ENCODE measurements at regions not wholly inside any gene's neighbourhood (a gene's known extent, or its start where the extent isn't known, plus 50 kb on each side); places are given as distances from the start of the nearest gene placed in this dataset.
A peak's percentile ranks its signal among the peaks of the same experiment; 100 is the strongest.
"Not testable (repeated sequence)": the region's sequence is repeated elsewhere in the genome, so short reads cannot be mapped to it uniquely, and the experiment has no call there.

DNA sequence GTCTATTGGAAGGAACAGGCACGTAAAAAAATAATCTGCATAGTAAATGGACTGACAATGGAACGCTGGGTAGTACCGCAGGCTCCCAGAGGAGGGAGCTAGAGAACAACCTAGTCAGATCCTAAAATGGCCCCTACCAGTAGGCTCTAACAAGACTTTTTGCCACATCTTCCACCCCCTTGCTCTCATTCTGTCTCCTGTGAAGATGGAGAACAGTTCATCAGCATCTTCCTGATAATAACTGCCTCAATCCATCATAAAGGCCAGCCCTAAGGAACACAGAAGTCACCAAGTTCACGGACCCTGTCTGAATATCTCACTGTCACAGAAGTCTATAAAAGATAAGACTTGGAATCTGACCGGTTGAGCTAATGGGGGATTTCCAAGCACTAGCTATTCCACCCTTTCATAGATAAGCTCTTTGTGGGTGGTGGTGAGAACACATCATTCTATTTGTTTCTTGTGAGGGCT is 133.4 kb downstream of the SLC1A3 start:
- DNase-seq (ENCODE audit: extremely low read depth, low read depth): peak; percentile 45
- peak; percentile 86 for TF ChIP-seq CTCF (IDR thresholded peaks at IDR 0.05; ENCODE audit: low read depth, low read length, missing control alignments)
- no peak overlapping the region for H3K4me3 ChIP-seq (replicated peaks; ENCODE audit: low read depth, low read length)

DNA sequence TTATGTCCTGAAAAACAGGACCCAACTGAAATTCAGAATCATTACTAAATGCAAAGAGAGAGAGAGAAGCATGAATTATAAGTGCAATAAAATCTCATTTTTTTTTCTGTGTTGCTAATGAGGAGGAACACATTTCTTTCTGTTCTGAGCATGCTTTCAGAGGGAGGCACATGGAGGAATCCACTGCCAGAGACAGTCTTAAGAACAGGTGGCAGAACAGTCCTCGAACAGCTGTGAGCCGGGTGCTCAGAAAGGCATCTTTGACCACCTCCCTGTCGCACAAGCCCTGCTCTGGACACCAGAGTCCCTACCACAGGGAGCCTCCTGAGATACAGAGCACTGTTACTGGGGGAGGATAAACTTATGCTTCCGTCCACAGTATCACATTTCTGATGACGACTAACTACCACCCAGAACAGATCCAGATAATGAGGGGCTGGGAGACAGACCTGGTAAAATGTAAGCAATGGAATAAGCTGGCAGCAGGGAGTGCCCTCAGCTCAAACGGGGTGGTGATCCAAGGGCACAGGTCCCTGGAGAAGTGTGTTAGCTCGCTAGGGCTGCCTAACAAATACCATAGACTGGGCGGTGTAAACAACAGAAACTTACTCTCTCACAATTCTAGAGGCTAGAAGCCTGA is 134.0 kb downstream of the SLC1A3 start:
- no peak for TF ChIP-seq CTCF (IDR thresholded peaks at IDR 0.05; ENCODE audit: low read depth, low read length, missing control alignments)
- DNase-seq (ENCODE audit: extremely low read depth, low read depth): no peak
- H3K4me3 ChIP-seq (replicated peaks; ENCODE audit: low read depth, low read length): no peak overlapping the region

- TF ChIP-seq CTCF (IDR thresholded peaks at IDR 0.05; ENCODE audit: low read depth, low read length, missing control alignments): no peak
- no peak for DNase-seq (ENCODE audit: extremely low read depth, low read depth)
- H3K4me3 ChIP-seq (replicated peaks; ENCODE audit: low read depth, low read length): no peak overlapping the region
Observed at GRCh38 chr5:36741128-36741527, 134.7 kb downstream of the SLC1A3 start.

GRCh38 chr5:36743891-36744772 is 132.4 kb upstream of the NIPBL start:
- TF ChIP-seq CTCF (IDR thresholded peaks at IDR 0.05; ENCODE audit: low read depth, low read length, missing control alignments): peak; percentile 65
- DNase-seq (ENCODE audit: extremely low read depth, low read depth): peak; percentile 31

DNA sequence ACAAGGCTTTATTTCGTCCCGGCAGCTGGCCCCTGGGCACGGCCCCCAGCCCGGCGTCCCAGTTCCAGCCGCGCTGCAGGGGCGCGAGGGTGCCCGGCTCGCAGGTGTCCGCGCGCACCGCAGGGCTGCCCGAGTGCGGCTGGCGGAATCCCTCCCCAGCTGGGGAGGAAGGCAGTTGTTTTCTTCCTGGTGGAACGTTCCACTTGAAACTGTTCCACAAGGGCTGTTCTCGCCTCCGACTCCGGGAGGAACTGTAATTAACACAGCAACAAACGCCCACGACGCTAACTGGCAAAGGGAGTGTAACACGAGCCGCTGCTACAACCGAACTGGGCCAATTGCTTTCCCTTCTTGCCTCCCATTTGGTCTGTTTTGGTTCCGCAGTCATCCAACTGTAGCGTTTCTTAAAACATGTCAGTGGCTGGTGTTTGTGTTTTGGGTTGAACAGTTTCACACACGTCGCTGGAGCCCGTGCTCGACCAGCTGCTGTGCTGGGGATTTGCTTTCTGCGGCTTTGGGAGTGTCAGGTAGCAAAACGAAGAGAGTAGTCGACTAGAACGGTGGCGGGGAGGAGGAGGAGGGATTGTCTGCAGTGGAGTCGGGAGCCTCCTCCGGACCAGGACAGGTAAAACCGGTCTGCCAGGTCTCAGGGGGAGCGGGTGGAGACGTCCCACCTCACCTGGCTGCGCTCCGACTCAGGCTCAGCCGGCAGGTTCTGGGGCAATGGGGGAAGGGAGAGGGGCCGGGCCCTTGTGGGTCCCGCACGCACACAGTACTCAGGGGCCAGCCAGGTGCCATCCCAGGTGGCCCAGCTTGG is 131.6 kb upstream of the NIPBL start:
- TF ChIP-seq CTCF (IDR thresholded peaks at IDR 0.05; ENCODE audit: low read depth, low read length, missing control alignments): no peak
- peak overlapping the region; percentile 51 for H3K4me3 ChIP-seq (replicated peaks; ENCODE audit: low read depth, low read length)
- no peak for DNase-seq (ENCODE audit: extremely low read depth, low read depth)

More at GRCh38 chr5:36743891-36744772, 132.4 kb upstream of the NIPBL start:
- peak overlapping the region; percentile 51 for H3K4me3 ChIP-seq (replicated peaks; ENCODE audit: low read depth, low read length)

DNA sequence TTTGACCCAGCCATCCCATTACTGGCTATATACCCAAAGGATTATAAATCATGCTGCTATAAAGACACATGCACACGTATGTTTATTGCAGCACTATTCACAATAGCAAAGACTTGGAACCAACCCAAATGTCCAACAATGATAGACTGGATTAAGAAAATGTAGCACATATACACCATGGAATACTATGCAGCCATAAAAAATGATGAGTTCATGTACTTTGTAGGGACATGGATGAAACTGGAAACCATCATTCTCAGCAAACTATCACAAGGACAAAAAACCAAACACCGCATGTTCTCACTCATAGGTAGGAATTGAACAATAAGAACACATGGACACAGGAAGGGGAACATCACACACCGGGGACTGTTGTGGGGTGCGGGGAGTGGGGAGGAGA is 128.8 kb upstream of the NIPBL start:
- H3K4me3 ChIP-seq (replicated peaks; ENCODE audit: low read depth, low read length); DNase-seq (ENCODE audit: extremely low read depth, low read depth): not testable (repeated sequence)

All from HFF-Myc (cell line).